DND-41 (cell line): ENCODE measurements at regions not wholly inside any gene's neighbourhood (a gene's known extent, or its start where the extent isn't known, plus 50 kb on each side); places are given as distances from the start of the nearest gene placed in this dataset.
A peak's percentile ranks its signal among the peaks of the same experiment; 100 is the strongest.

Experiments used
- ATAC-seq: fragments of 200-7000 bp; cut with Tn5 transposase; 3 replicates; pipeline ENCODE4 v1.9.1; 2021; ENCODE audit warnings: low read depth; ENCODE audit not compliant: insufficient read depth
- DNase-seq: peaks from one replicate; pipeline ENCODE4 v3.0.0-alpha.2; 2020
- H2AFZ ChIP-seq: 2 replicates; pipeline ENCODE4 v1.6.0; 2012; ENCODE audit warnings: low read depth, low read length
- H3K27ac ChIP-seq: 2 replicates; pipeline ENCODE4 v1.5.1; 2012; ENCODE audit warnings: low read length, inconsistent platforms
- H3K27me3 ChIP-seq: fragments of 200-600 bp; sonication (generic); 2 replicates; pipeline ENCODE4 v1.6.0; 2012; ENCODE audit warnings: low read length, mild to moderate bottlenecking, inconsistent platforms; ENCODE audit not compliant: insufficient read depth, poor library complexity
- H3K36me3 ChIP-seq: 2 replicates; pipeline ENCODE4 v1.5.1; 2012; ENCODE audit warnings: low read length, inconsistent platforms; ENCODE audit not compliant: insufficient read depth
- H3K4me1 ChIP-seq: 2 replicates; pipeline ENCODE4 v1.5.1; 2012; ENCODE audit warnings: mild to moderate bottlenecking, low read length; ENCODE audit not compliant: insufficient read depth
- H3K4me2 ChIP-seq: 2 replicates; pipeline ENCODE4 v1.6.0; 2012; ENCODE audit warnings: mild to moderate bottlenecking, moderate library complexity, low read length, inconsistent platforms; ENCODE audit not compliant: insufficient read depth
- H3K4me3 ChIP-seq, 2 experiments: fragments of 200-600 bp in 1 of 2; shearing (Covaris generic) in 1 of 2; 2 replicates each; pipeline ENCODE4 v1.5.1; 2012 to 2016; ENCODE audit warnings: inconsistent platforms in 2 of 2, low read length in 2 of 2, mild to moderate bottlenecking in 2 of 2, low read depth in 1 of 2, moderate library complexity in 1 of 2
- H3K79me2 ChIP-seq: 2 replicates; pipeline ENCODE4 v1.6.0; 2012; ENCODE audit warnings: low read length, inconsistent platforms; ENCODE audit not compliant: insufficient read depth
- H3K9ac ChIP-seq: 2 replicates; pipeline ENCODE4 v1.6.0; 2012; ENCODE audit warnings: low read depth, mild to moderate bottlenecking, inconsistent platforms, low read length, moderate library complexity
- H3K9me3 ChIP-seq: 2 replicates; pipeline ENCODE4 v1.5.1; 2012; ENCODE audit warnings: low read length, moderate library complexity, mild to moderate bottlenecking, inconsistent platforms; ENCODE audit not compliant: insufficient read depth, severe bottlenecking
- H4K20me1 ChIP-seq: 2 replicates; pipeline ENCODE4 v1.6.0; 2012; ENCODE audit warnings: low read length; ENCODE audit not compliant: insufficient read depth
- EZH2 ChIP-seq: IDR thresholded peaks from 3 replicates; pipeline ENCODE4 v1.6.1; 2012; ENCODE audit warnings: borderline replicate concordance, low read depth, mild to moderate bottlenecking, moderate library complexity, low read length, inconsistent platforms; ENCODE audit not compliant: severe bottlenecking
- TF ChIP-seq, protein P1 (sequence below): IDR thresholded peaks from 2 replicates; pipeline ENCODE4 v1.5.1; 2012; ENCODE audit warnings: borderline replicate concordance, low read length, moderate library complexity, mild to moderate bottlenecking; ENCODE audit not compliant: poor library complexity, severe bottlenecking; ENCODE audit errors: extremely low read depth

DNA sequence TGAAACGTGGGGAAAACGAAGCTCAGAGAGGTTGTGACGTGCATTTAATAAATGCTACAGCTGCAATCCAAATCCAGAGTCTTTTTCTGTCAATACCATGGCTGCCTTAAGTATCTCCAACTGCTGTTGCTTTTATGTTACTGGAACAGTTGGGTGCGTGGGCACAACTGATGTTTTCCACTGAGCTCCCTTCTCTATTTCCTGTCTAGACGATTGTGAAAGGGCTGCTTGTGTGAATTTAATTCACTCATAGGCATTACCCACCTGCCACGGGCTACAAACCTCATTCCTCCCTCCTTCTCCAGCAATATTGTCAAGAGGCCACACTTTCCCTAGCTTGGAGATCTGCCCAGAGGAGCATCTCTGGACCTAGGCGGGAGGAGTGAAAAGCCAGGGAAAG lies 526.0 kb downstream of the MID1IP1 start:
- no peak overlapping the region for H3K4me3 ChIP-seq
- TF ChIP-seq EZH2, result no peak
- TF ChIP-seq, protein P1, sequence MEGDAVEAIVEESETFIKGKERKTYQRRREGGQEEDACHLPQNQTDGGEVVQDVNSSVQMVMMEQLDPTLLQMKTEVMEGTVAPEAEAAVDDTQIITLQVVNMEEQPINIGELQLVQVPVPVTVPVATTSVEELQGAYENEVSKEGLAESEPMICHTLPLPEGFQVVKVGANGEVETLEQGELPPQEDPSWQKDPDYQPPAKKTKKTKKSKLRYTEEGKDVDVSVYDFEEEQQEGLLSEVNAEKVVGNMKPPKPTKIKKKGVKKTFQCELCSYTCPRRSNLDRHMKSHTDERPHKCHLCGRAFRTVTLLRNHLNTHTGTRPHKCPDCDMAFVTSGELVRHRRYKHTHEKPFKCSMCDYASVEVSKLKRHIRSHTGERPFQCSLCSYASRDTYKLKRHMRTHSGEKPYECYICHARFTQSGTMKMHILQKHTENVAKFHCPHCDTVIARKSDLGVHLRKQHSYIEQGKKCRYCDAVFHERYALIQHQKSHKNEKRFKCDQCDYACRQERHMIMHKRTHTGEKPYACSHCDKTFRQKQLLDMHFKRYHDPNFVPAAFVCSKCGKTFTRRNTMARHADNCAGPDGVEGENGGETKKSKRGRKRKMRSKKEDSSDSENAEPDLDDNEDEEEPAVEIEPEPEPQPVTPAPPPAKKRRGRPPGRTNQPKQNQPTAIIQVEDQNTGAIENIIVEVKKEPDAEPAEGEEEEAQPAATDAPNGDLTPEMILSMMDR, result no peak
- H3K27me3 ChIP-seq, result no peaks in the 10 kb centered on the region
- H3K27ac ChIP-seq, result no peak overlapping the region
- no peaks in the 10 kb centered on the region for H3K79me2 ChIP-seq
- no peaks in the 10 kb centered on the region for H3K9me3 ChIP-seq
- H3K4me1 ChIP-seq, result 0 out of 2 replicates have a peak, but pooled peaks cover 4% of the 10 kb centered on the region
- no peaks in the 10 kb centered on the region for H3K36me3 ChIP-seq
- H3K9ac ChIP-seq, result no peak overlapping the region
- 0 out of 3 replicates have a peak, but pooled peaks have one; percentile 29 for ATAC-seq
- H4K20me1 ChIP-seq, result no peaks in the 10 kb centered on the region
- no peak for DNase-seq
- H2AFZ ChIP-seq, result no peak overlapping the region
- H3K4me2 ChIP-seq, result no peak overlapping the region

DNA sequence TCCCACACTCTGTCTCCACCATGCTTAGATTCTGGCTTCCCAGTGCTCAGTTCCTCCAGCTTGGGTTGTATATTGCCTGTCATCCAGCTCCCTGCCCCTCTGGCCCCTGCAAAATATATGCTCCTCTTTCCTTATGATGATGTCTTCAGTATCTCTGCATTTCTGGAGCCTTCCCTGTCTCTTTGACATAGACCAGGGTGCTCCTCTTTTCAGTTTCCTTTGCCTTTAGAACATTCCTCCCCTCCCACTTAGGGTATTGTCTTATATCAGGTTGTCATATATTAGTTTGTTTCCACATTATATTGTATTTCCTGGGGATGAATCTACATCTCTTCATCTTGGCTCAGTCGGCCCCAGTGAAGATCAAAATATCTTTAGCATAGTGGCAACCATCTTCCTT lies 526.4 kb downstream of the MID1IP1 start:
- ATAC-seq, result no peak

DNA sequence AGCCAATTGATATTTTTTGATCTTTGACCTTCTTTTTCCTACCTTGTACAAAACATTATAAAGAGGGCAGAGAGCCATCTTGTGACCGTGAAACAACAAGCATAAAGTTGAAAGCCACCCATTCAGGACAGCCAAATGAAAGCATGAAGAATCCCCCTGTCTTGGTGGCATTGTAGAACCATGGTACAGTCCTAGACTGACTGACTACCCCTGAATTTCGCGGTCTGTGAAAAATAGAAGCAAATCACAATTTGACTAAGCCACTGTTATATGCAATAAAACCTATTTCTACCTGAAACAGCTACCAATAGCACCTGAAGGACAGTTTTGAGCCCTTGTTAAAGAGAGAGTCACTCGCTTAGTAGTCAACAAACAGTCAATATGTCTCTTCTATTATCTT lies 527.4 kb downstream of the MID1IP1 start:
- DNase-seq (no peak), ATAC-seq (no peak)
- no peak overlapping the region for H3K9ac ChIP-seq
- H3K79me2 ChIP-seq, result no peaks in the 10 kb centered on the region
- no peaks in the 10 kb centered on the region for H3K9me3 ChIP-seq
- TF ChIP-seq, protein P1, result no peak
- no peak for TF ChIP-seq EZH2
- H3K27ac ChIP-seq, result no peak overlapping the region
- H3K4me1 ChIP-seq, result 0 out of 2 replicates have a peak, but pooled peaks cover 4% of the 10 kb centered on the region
- H2AFZ ChIP-seq, result no peak overlapping the region
- no peak overlapping the region for H3K4me2 ChIP-seq
- H3K4me3 ChIP-seq, result no peak overlapping the region
- H3K27me3 ChIP-seq, result no peaks in the 10 kb centered on the region
- no peaks in the 10 kb centered on the region for H3K36me3 ChIP-seq
- no peaks in the 10 kb centered on the region for H4K20me1 ChIP-seq

More for the DNA sequence above, 526.4 kb downstream of the MID1IP1 start:
- Histone ChIP-seq H3K4me1 (0 out of 2 replicates have a peak, but pooled peaks cover 4% of the 10 kb centered on the region), H4K20me1 (no peaks in the 10 kb centered on the region), H3K27me3 (no peaks in the 10 kb centered on the region), H2AFZ (no peak overlapping the region), H3K36me3 (no peaks in the 10 kb centered on the region), H3K9ac (no peak overlapping the region), H3K27ac (no peak overlapping the region), H3K4me3 (no peak overlapping the region), H3K4me2 (no peak overlapping the region), H3K9me3 (no peaks in the 10 kb centered on the region), H3K79me2 (no peaks in the 10 kb centered on the region)
- TF ChIP-seq, protein P1, result no peak
- TF ChIP-seq EZH2, result no peak
- DNase-seq, result no peak

DNA sequence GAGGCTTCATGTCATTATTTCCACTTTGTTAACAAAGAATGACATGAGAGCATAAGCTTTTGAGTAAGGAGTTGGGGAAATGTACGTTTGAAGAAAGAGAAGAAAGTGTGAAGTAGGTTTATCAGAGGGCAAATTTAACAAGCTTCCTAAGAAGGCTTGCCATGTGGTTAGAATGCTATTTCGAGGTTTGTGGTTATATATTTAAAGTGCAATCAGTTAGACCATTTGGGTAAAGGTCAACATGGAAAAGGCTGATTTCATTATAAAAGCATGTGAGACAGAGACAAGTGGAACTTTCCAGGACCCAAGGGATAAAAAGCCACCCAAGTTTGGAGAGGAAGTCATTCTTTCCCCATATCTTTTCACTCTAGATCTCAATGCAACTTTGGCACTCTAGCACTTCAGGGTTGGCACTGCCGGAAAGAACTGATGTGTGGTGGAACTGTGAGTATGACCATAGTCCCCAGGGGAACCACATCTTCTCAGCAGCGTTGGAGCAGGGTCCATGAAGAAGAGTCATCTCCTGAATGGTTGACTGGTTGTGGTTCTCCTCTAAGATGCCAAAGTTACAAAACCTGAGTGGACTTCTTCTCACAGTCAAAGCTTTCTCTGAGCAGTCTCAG lies 529.9 kb downstream of the MID1IP1 start:
- Histone ChIP-seq H3K4me2 (no peak overlapping the region), H3K4me1 (0 out of 2 replicates have a peak, but pooled peaks cover 4% of the 10 kb centered on the region)

More for the DNA sequence above, 529.9 kb downstream of the MID1IP1 start:
- H3K9me3 ChIP-seq, result no peaks in the 10 kb centered on the region
- H3K27ac ChIP-seq, result no peak overlapping the region
- no peak overlapping the region for H2AFZ ChIP-seq
- no peaks in the 10 kb centered on the region for H3K27me3 ChIP-seq
- H3K4me3 ChIP-seq, result no peak overlapping the region
- H3K79me2 ChIP-seq, result no peaks in the 10 kb centered on the region
- H3K9ac ChIP-seq, result no peak overlapping the region
- no peaks in the 10 kb centered on the region for H4K20me1 ChIP-seq
- H3K36me3 ChIP-seq, result no peaks in the 10 kb centered on the region
- ATAC-seq, result no peak
- TF ChIP-seq, protein P1, result no peak
- no peak for TF ChIP-seq EZH2
- DNase-seq, result no peak
